Osteoblast (primary cell): ENCODE measurements at regions not wholly inside any gene's neighbourhood (a gene's known extent, or its start where the extent isn't known, plus 50 kb on each side); places are given as distances from the start of the nearest gene placed in this dataset.

ENCODE experiments used
- DNase-seq: peaks from one replicate; pipeline ENCODE4 v3.0.0; 2011; ENCODE audit warnings: low spot score, mixed read lengths; ENCODE audit not compliant: insufficient read length; ENCODE audit errors: missing footprints
- H2AFZ ChIP-seq: 2 replicates; pipeline ENCODE4 v1.6.0; 2011; ENCODE audit warnings: mild to moderate bottlenecking, low read length
- H3K27ac ChIP-seq: 2 replicates; pipeline ENCODE4 v1.5.1; 2011; ENCODE audit warnings: mild to moderate bottlenecking, low read depth, low read length, moderate library complexity
- H3K27me3 ChIP-seq: 2 replicates; pipeline ENCODE4 v1.6.0; 2012; ENCODE audit warnings: mild to moderate bottlenecking, control low read depth, inconsistent platforms, low read length, moderate library complexity; ENCODE audit not compliant: insufficient read depth
- H3K36me3 ChIP-seq: 2 replicates; pipeline ENCODE4 v1.5.1; 2011; ENCODE audit warnings: mild to moderate bottlenecking, low read length, control low read depth, moderate library complexity; ENCODE audit not compliant: insufficient read depth
- H3K4me1 ChIP-seq: 2 replicates; pipeline ENCODE4 v1.5.1; 2011; ENCODE audit warnings: mild to moderate bottlenecking, low read length, control low read depth, moderate library complexity; ENCODE audit not compliant: insufficient read depth
- H3K4me2 ChIP-seq: 2 replicates; pipeline ENCODE4 v1.6.0; 2011; ENCODE audit warnings: mild to moderate bottlenecking, low read length; ENCODE audit not compliant: insufficient read depth
- H3K4me3 ChIP-seq: fragments of 200-600 bp; sonication (generic); 3 replicates; pipeline ENCODE4 v1.5.1; 2012; ENCODE audit warnings: mild to moderate bottlenecking, low read length, inconsistent platforms; ENCODE audit not compliant: insufficient read depth
- H3K79me2 ChIP-seq: 2 replicates; pipeline ENCODE4 v1.6.0; 2012; ENCODE audit warnings: mild to moderate bottlenecking, low read length, control low read depth, inconsistent platforms; ENCODE audit not compliant: insufficient read depth
- H3K9me3 ChIP-seq: 2 replicates; pipeline ENCODE4 v1.5.1; 2011; ENCODE audit warnings: low read depth, low read length, control low read depth
- H4K20me1 ChIP-seq: 2 replicates; pipeline ENCODE4 v1.6.0; 2012; ENCODE audit warnings: mild to moderate bottlenecking, low read length, control low read depth; ENCODE audit not compliant: insufficient read depth
- CTCF ChIP-seq: IDR thresholded peaks from 2 replicates; pipeline ENCODE4 v1.5.1; 2011; ENCODE audit warnings: mild to moderate bottlenecking, low read depth, low read length, moderate library complexity; ENCODE audit errors: extremely low read depth

- no peak overlapping the region for H2AFZ ChIP-seq
- H3K4me3 ChIP-seq, result no peak overlapping the region
- TF ChIP-seq CTCF, result no peak
- peaks cover 2% of the 10 kb centered on the region for H3K9me3 ChIP-seq
- H4K20me1 ChIP-seq, result no peaks in the 10 kb centered on the region
- no peak overlapping the region for H3K4me2 ChIP-seq
- H3K27me3 ChIP-seq, result no peaks in the 10 kb centered on the region
- H3K36me3 ChIP-seq, result no peaks in the 10 kb centered on the region
- no peaks in the 10 kb centered on the region for H3K4me1 ChIP-seq
- no peak for DNase-seq
- no peaks in the 10 kb centered on the region for H3K79me2 ChIP-seq
- no peak overlapping the region for H3K27ac ChIP-seq
Measured at GRCh38 chr11:110797453-110797852, 85.2 kb upstream of the ARHGAP20 start.

GRCh38 chr11:110795112-110795624, 82.9 kb upstream of the ARHGAP20 start:
- Histone ChIP-seq H3K27me3 (no peaks in the 10 kb centered on the region), H3K4me2 (no peak overlapping the region), H3K4me1 (no peaks in the 10 kb centered on the region), H3K4me3 (no peak overlapping the region), H3K79me2 (no peaks in the 10 kb centered on the region), H4K20me1 (no peaks in the 10 kb centered on the region), H2AFZ (no peak overlapping the region), H3K36me3 (no peaks in the 10 kb centered on the region), H3K27ac (no peak overlapping the region), H3K9me3 (no peaks in the 10 kb centered on the region)
- no peak for TF ChIP-seq CTCF
- DNase-seq, result no peak

- Histone ChIP-seq H3K4me3 (no peak overlapping the region), H4K20me1 (no peaks in the 10 kb centered on the region), H3K4me2 (no peak overlapping the region), H3K27ac (no peak overlapping the region), H3K79me2 (no peaks in the 10 kb centered on the region), H2AFZ (no peak overlapping the region), H3K36me3 (no peaks in the 10 kb centered on the region), H3K4me1 (no peaks in the 10 kb centered on the region), H3K27me3 (no peaks in the 10 kb centered on the region), H3K9me3 (no peaks in the 10 kb centered on the region)
- TF ChIP-seq CTCF, result no peak
- no peak for DNase-seq
Measured at GRCh38 chr11:110793556-110793955, 81.3 kb upstream of the ARHGAP20 start.

- Histone ChIP-seq H3K27me3 (no peaks in the 10 kb centered on the region), H3K9me3 (no peaks in the 10 kb centered on the region), H3K4me3 (no peak overlapping the region), H4K20me1 (no peaks in the 10 kb centered on the region), H3K4me1 (no peaks in the 10 kb centered on the region), H3K4me2 (no peak overlapping the region), H2AFZ (no peak overlapping the region), H3K36me3 (no peaks in the 10 kb centered on the region), H3K79me2 (no peaks in the 10 kb centered on the region), H3K27ac (no peak overlapping the region)
- TF ChIP-seq CTCF, result no peak
- DNase-seq, result no peak
Measured at GRCh38 chr11:110791621-110792020, 79.4 kb upstream of the ARHGAP20 start.
